K562 (cell line): ENCODE measurements at regions not wholly inside any gene's neighbourhood (a gene's known extent, or its start where the extent isn't known, plus 50 kb on each side); places are given as distances from the start of the nearest gene placed in this dataset.

Source experiments
- ATAC-seq: fragments of 200-7000 bp; cut with Tn5 transposase; 3 replicates; pipeline ENCODE4 v1.9.1; 2020; ENCODE audit warnings: moderate library complexity
- BruUV-seq: library from RNA; stranded (reverse); fragments of 400-500 nt; replicated peaks from 2 replicates; lab custom pipeline; 2021; lab: Mats Ljungman, UMichigan
- CTCF ChIA-PET: fragments of 300-600 bp; formaldehyde crosslinking; extraction: SDS; loops from one replicate; lab custom pipeline; 2021; ENCODE audit warnings: low intra/inter-chr PET ratio; lab: Yijun Ruan, JAX
- POLR2A ChIA-PET: fragments of 300-600, 350-650 bp; sonication (Branson Sonifier 250); formaldehyde crosslinking; extraction: SDS; loops from one replicate; lab custom pipeline; 2021; ENCODE audit warnings: antibody characterized with exemption, inconsistent platforms; lab: Yijun Ruan, JAX
- DNase-seq, 4 experiments: peaks; one replicate each; pipeline versions ENCODE4 v3.0.0 to v3.0.0-alpha.2; 2011 to 2018; ENCODE audit warnings: low spot score in 3 of 4, mixed read lengths in 3 of 4; ENCODE audit errors: extremely low read depth in 1 of 4
- FAIRE-seq: peaks from 2 replicates; lab custom pipeline; 2011; peaks lifted over from hg19 to GRCh38; lab: Jason Lieb, UNC
- H2AFZ ChIP-seq: 2 replicates; pipeline ENCODE4 v1.6.0; 2011; ENCODE audit warnings: low read depth, low read length, control low read depth, inconsistent platforms
- H3K27ac ChIP-seq: fragments of 200-600 bp; 3 replicates; pipeline ENCODE4 v1.8.0; 2011; ENCODE audit warnings: low read depth, mild to moderate bottlenecking, control low read depth, inconsistent platforms, low read length, moderate library complexity, mixed read lengths; ENCODE audit errors: extremely low read depth
- H3K27me3 ChIP-seq, 2 experiments: fragments of 300-600 bp in 1 of 2; 2 replicates in 1 of 2; 3 replicates in 1 of 2; pipeline versions ENCODE4 v1.6.0 to v1.8.0; 2011; ENCODE audit warnings: inconsistent platforms in 2 of 2, low read length in 2 of 2, mild to moderate bottlenecking in 1 of 2, mixed read lengths in 1 of 2, moderate library complexity in 1 of 2; ENCODE audit not compliant: control insufficient read depth in 2 of 2, insufficient read depth in 2 of 2
- H3K36me3 ChIP-seq: fragments of 300-600 bp; 3 replicates; pipeline ENCODE4 v1.8.0; 2011; ENCODE audit warnings: mild to moderate bottlenecking, low read length, inconsistent platforms; ENCODE audit not compliant: control insufficient read depth, insufficient read depth
- H3K4me1 ChIP-seq, 2 experiments: fragments of 200-600 bp in 1 of 2; replicated peaks in 1 of 2; 2 replicates in 1 of 2; 3 replicates in 1 of 2; pipeline versions ENCODE4 v1.5.1 to v1.8.0; 2011; ENCODE audit warnings: inconsistent platforms in 2 of 2, low read length in 2 of 2, mild to moderate bottlenecking in 1 of 2, mixed read lengths in 1 of 2, moderate library complexity in 1 of 2; ENCODE audit not compliant: control insufficient read depth in 2 of 2, insufficient read depth in 2 of 2
- H3K4me2 ChIP-seq: 2 replicates; pipeline ENCODE4 v1.6.1; 2011; ENCODE audit warnings: low read length, control low read depth, inconsistent platforms, mixed read lengths; ENCODE audit not compliant: insufficient read depth
- H3K4me3 ChIP-seq: fragments of 200-600 bp; sonication (generic), shearing (Covaris generic); 2 replicates; pipeline ENCODE4 v1.5.1; 2016; ENCODE audit warnings: control low read depth, inconsistent platforms
- H3K79me2 ChIP-seq: fragments of 200-600 bp; 3 replicates; pipeline ENCODE4 v1.8.0; 2011; ENCODE audit warnings: low read length, inconsistent platforms; ENCODE audit not compliant: control insufficient read depth, insufficient read depth
- H3K9ac ChIP-seq, 2 experiments: 2 replicates each; pipeline versions ENCODE4 v1.6.0 to v1.6.1; 2011; ENCODE audit warnings: low read depth in 2 of 2, low read length in 2 of 2, control low read depth in 1 of 2, inconsistent platforms in 1 of 2, mild to moderate bottlenecking in 1 of 2, mixed read lengths in 1 of 2; ENCODE audit not compliant: insufficient read depth in 1 of 2
- H3K9me1 ChIP-seq: one replicate; pipeline ENCODE4 v1.6.0; 2011; ENCODE audit warnings: inconsistent platforms, mild to moderate bottlenecking, low read length, moderate library complexity; ENCODE audit not compliant: control insufficient read depth, insufficient read depth
- H3K9me3 ChIP-seq: replicated peaks from 2 replicates; pipeline ENCODE4 v1.5.1; 2011; ENCODE audit warnings: low read depth, low read length, inconsistent platforms; ENCODE audit not compliant: control insufficient read depth, insufficient read depth
- H4K20me1 ChIP-seq: replicated peaks from 2 replicates; pipeline ENCODE4 v1.6.1; 2011; ENCODE audit warnings: low read length, inconsistent platforms, mixed read lengths; ENCODE audit not compliant: control insufficient read depth, insufficient read depth
- BRF1 ChIP-seq: IDR thresholded peaks from 3 replicates; pipeline ENCODE4 v1.6.1; 2011; ENCODE audit warnings: borderline replicate concordance, mild to moderate bottlenecking; ENCODE audit not compliant: insufficient read length; ENCODE audit errors: extremely low read depth
- TSC22D4 ChIP-seq: fragments of 450-650 bp; IDR thresholded peaks from 2 replicates; pipeline ENCODE4 v1.6.1; 2016; ENCODE audit warnings: missing genetic modification characterization, missing biosample characterization, control low read depth
- in situ Hi-C: fragments of 300-500 bp; cut with MboI; formaldehyde crosslinking; loops from 4 replicates; pipeline ENCODE4 v1.15.0; 2018; ENCODE audit warnings: inconsistent platforms, mixed read lengths
- intact Hi-C: fragments of 100-400 bp; cut with micrococcal nuclease; formaldehyde crosslinking; loops from 2 replicates; pipeline ENCODE4 v1.14.2; 2022
- TF ChIP-seq, protein P1 (sequence below): fragments of 200-800 bp; sonication (Bioruptor generic); IDR thresholded peaks from 2 replicates; pipeline ENCODE4 v1.6.1; 2016; ENCODE audit warnings: missing genetic modification characterization, missing compliant biosample characterization
- TF ChIP-seq, protein P2 (sequence below): fragments of 450-650 bp; formaldehyde crosslinking; IDR thresholded peaks from 2 replicates; pipeline ENCODE4 v1.4.0; 2020; ENCODE audit warnings: mild to moderate bottlenecking, mixed read lengths
- TF ChIP-seq, protein P3 (sequence below): fragments of 450-650 bp; formaldehyde crosslinking; IDR thresholded peaks from 2 replicates; pipeline ENCODE4 v1.4.0; 2020; ENCODE audit warnings: mild to moderate bottlenecking

DNA sequence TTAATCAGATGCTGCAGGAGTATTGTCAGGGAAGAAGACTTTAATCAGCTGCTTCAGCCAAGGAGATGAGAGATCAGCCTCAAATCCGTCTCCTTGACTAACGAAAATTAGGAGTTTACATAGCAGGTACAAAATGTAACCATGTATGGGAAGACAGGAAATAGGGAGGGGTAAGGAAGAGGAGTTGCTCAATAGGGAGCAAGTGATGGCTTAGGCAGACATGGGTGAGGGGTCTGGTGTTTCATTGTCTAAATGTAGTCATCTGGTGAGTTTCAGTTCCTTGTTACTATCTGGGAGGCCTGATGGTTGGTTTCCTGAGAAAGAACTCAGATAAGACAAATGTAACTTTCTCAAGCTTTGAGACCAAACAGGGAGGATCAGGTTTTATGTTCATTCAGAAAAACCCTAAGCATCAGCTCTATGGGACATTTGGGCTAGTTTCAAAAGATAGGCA lies 217.3 kb upstream of the SULF2 start (continued):
- TF ChIP-seq, protein P1, sequence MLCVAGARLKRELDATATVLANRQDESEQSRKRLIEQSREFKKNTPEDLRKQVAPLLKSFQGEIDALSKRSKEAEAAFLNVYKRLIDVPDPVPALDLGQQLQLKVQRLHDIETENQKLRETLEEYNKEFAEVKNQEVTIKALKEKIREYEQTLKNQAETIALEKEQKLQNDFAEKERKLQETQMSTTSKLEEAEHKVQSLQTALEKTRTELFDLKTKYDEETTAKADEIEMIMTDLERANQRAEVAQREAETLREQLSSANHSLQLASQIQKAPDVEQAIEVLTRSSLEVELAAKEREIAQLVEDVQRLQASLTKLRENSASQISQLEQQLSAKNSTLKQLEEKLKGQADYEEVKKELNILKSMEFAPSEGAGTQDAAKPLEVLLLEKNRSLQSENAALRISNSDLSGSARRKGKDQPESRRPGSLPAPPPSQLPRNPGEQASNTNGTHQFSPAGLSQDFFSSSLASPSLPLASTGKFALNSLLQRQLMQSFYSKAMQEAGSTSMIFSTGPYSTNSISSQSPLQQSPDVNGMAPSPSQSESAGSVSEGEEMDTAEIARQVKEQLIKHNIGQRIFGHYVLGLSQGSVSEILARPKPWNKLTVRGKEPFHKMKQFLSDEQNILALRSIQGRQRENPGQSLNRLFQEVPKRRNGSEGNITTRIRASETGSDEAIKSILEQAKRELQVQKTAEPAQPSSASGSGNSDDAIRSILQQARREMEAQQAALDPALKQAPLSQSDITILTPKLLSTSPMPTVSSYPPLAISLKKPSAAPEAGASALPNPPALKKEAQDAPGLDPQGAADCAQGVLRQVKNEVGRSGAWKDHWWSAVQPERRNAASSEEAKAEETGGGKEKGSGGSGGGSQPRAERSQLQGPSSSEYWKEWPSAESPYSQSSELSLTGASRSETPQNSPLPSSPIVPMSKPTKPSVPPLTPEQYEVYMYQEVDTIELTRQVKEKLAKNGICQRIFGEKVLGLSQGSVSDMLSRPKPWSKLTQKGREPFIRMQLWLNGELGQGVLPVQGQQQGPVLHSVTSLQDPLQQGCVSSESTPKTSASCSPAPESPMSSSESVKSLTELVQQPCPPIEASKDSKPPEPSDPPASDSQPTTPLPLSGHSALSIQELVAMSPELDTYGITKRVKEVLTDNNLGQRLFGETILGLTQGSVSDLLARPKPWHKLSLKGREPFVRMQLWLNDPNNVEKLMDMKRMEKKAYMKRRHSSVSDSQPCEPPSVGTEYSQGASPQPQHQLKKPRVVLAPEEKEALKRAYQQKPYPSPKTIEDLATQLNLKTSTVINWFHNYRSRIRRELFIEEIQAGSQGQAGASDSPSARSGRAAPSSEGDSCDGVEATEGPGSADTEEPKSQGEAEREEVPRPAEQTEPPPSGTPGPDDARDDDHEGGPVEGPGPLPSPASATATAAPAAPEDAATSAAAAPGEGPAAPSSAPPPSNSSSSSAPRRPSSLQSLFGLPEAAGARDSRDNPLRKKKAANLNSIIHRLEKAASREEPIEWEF = no peak
- no peak for TF ChIP-seq BRF1
- no peak for TF ChIP-seq TSC22D4 (tag)

- ChIA-PET CTCF (no interaction called here), POLR2A (no interaction called here)
- Histone ChIP-seq H3K36me3 (no peaks in the 10 kb centered on the region), H3K27ac (no peak overlapping the region), H3K4me2 (no peak overlapping the region), H3K9me3 (no peaks in the 10 kb centered on the region), H4K20me1 (no peaks in the 10 kb centered on the region), H2AFZ (no peak overlapping the region), H3K79me2 (no peaks in the 10 kb centered on the region), H3K27me3 (no peaks in the 10 kb centered on the region; a peak in 1 of 5 replicates), H3K9ac (no peak overlapping the region), H3K4me1 (no peaks in the 10 kb centered on the region), H3K9me1 (no peaks in the 10 kb centered on the region), H3K4me3 (no peak overlapping the region)
- no TSS peak for BruUV-seq
- DNase-seq (no peak), ATAC-seq (no peak), FAIRE-seq (no peak)
- in situ Hi-C loops (no loop called here), intact Hi-C loops (no loop called here)
- TF ChIP-seq, protein P2, sequence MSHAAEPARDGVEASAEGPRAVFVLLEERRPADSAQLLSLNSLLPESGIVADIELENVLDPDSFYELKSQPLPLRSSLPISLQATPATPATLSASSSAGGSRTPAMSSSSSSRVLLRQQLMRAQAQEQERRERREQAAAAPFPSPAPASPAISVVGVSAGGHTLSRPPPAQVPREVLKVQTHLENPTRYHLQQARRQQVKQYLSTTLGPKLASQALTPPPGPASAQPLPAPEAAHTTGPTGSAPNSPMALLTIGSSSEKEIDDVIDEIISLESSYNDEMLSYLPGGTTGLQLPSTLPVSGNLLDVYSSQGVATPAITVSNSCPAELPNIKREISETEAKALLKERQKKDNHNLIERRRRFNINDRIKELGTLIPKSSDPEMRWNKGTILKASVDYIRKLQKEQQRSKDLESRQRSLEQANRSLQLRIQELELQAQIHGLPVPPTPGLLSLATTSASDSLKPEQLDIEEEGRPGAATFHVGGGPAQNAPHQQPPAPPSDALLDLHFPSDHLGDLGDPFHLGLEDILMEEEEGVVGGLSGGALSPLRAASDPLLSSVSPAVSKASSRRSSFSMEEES = peak; percentile 29; the same call in 1 of the 2 replicates
- TF ChIP-seq, protein P3, sequence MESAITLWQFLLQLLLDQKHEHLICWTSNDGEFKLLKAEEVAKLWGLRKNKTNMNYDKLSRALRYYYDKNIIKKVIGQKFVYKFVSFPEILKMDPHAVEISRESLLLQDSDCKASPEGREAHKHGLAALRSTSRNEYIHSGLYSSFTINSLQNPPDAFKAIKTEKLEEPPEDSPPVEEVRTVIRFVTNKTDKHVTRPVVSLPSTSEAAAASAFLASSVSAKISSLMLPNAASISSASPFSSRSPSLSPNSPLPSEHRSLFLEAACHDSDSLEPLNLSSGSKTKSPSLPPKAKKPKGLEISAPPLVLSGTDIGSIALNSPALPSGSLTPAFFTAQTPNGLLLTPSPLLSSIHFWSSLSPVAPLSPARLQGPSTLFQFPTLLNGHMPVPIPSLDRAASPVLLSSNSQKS = no peak
These were observed 213.9 kb upstream of the SULF2 start for GRCh38 chr20:47999166-47999565.
